ENCODE measurements at regions not wholly inside any gene's neighbourhood (a gene's known extent, or its start where the extent isn't known, plus 50 kb on each side); places are given as distances from the start of the nearest gene placed in this dataset.

DNA sequence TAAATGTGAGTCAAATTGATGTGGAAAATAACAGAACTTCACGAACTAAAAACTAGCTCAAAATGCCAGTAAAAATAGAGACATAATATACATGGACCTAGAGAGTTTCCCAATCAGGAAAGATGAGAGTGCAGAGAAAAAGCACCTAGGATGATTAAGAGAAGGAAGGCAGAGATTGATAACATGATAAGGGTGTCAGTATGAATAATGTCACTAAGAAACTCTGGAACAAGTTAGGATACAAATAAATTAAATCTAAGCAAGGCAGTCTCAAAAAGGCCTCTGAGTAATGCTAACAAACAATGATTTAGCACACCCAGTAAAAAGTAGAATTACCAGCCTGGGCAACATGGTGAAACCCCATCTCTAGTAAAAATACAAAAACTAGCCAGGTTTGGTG lies 304.7 kb upstream of the DPPA4 start:
- Histone ChIP-seq H3F3A (ENCODE audit: low read length, unreplicated experiment) (peaks cover 5% of the 10 kb centered on the region), H3K9ac (ENCODE audit: low read length) (peak overlapping the region; percentile 40), H3K4me3 (ENCODE audit: low read length) (peak overlapping the region; percentile 22; the same call in 1 of the 2 replicates), H3K4me2 (ENCODE audit: low read length) (peak overlapping the region; percentile 62), H3K79me2 (ENCODE audit: low read length) (no peaks in the 10 kb centered on the region), H2AFZ (ENCODE audit: low read length) (no peak overlapping the region), H4K20me1 (ENCODE audit: low read length) (no peaks in the 10 kb centered on the region), H3K9me2 (replicated peaks; ENCODE audit: low read length) (no peaks in the 10 kb centered on the region), H3K27ac (ENCODE audit: low read length) (peak overlapping the region; percentile 90), H3K4me1 (ENCODE audit: insufficient read depth, low read length) (peaks cover 54% of the 10 kb centered on the region), H3K36me3 (ENCODE audit: low read depth, low read length) (no peaks in the 10 kb centered on the region), H3K9me3 (ENCODE audit: low read length) (no peaks in the 10 kb centered on the region), H3K27me3 (ENCODE audit: low read length) (no peaks in the 10 kb centered on the region)
- BruUV-seq (replicated peaks) = no TSS peak
- POLR2A ChIA-PET (ENCODE audit: unreplicated experiment) = no interaction called here
- CTCF ChIA-PET = no interaction called here
- intact Hi-C loops (cut with micrococcal nuclease) = loop anchor here (5.0 kb wide), 1 partner anchor 45 kb away; no protein-coding TSS in a partner anchor
- ATAC-seq = peak; percentile 52
- TF ChIP-seq EZH2 (IDR thresholded peaks at IDR 0.05; ENCODE audit: low read length, unreplicated experiment) (no peak), EZH2phosphoT487 (IDR thresholded peaks at IDR 0.05; ENCODE audit: borderline replicate concordance, low read length) (no peak)
- TF ChIP-seq, protein P1, sequence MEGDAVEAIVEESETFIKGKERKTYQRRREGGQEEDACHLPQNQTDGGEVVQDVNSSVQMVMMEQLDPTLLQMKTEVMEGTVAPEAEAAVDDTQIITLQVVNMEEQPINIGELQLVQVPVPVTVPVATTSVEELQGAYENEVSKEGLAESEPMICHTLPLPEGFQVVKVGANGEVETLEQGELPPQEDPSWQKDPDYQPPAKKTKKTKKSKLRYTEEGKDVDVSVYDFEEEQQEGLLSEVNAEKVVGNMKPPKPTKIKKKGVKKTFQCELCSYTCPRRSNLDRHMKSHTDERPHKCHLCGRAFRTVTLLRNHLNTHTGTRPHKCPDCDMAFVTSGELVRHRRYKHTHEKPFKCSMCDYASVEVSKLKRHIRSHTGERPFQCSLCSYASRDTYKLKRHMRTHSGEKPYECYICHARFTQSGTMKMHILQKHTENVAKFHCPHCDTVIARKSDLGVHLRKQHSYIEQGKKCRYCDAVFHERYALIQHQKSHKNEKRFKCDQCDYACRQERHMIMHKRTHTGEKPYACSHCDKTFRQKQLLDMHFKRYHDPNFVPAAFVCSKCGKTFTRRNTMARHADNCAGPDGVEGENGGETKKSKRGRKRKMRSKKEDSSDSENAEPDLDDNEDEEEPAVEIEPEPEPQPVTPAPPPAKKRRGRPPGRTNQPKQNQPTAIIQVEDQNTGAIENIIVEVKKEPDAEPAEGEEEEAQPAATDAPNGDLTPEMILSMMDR (conservative IDR thresholded peaks at IDR 0.05; ENCODE audit: low read depth, low read length) = no peak
- DNase-seq = peak; percentile 81

DNA sequence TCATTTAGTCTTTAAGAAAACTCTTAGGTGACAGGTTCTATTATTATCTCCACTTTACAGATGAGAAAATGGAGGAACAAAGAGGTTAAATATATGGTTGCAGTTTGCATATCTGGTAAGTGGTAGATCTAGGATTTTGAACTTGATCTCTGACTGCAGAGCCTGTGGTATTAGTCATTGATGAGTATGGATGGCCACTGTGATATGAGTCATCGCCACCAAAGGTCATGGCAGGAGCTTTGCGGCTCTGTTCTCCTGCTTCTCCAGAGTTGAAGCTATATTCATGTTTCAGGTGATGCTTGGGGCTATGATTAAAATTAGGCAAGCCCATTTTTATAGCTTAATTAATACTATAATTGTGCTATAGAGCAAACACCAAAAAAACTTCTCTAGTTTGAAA lies 306.2 kb upstream of the DPPA4 start:
- H3K4me2 ChIP-seq (ENCODE audit: low read length) = peak overlapping the region; percentile 32
- peak overlapping the region; percentile 90 for H3K27ac ChIP-seq (ENCODE audit: low read length)
- peaks cover 54% of the 10 kb centered on the region for H3K4me1 ChIP-seq (ENCODE audit: insufficient read depth, low read length)
- H3K4me3 ChIP-seq (ENCODE audit: low read length) = no peak overlapping the region
- H3K36me3 ChIP-seq (ENCODE audit: low read depth, low read length) = no peaks in the 10 kb centered on the region
- intact Hi-C loops (cut with micrococcal nuclease) = loop anchor here (5.0 kb wide), 1 partner anchor 44 kb away; no protein-coding TSS in a partner anchor
- ChIA-PET POLR2A (ENCODE audit: unreplicated experiment) (no interaction called here), CTCF (no interaction called here)
- no TSS peak for BruUV-seq (replicated peaks)
- ATAC-seq = peak; percentile 87
- no peaks in the 10 kb centered on the region for H3K9me2 ChIP-seq (replicated peaks; ENCODE audit: low read length)
- no peaks in the 10 kb centered on the region for H4K20me1 ChIP-seq (ENCODE audit: low read length)
- peak; percentile 90 for DNase-seq
- H3F3A ChIP-seq (ENCODE audit: low read length, unreplicated experiment) = peaks cover 5% of the 10 kb centered on the region
- no peaks in the 10 kb centered on the region for H3K27me3 ChIP-seq (ENCODE audit: low read length)
- no peak overlapping the region for H2AFZ ChIP-seq (ENCODE audit: low read length)
- TF ChIP-seq, protein P1 (conservative IDR thresholded peaks at IDR 0.05; ENCODE audit: low read depth, low read length) = no peak
- TF ChIP-seq EZH2 (IDR thresholded peaks at IDR 0.05; ENCODE audit: low read length, unreplicated experiment) = no peak
- TF ChIP-seq EZH2phosphoT487 (IDR thresholded peaks at IDR 0.05; ENCODE audit: borderline replicate concordance, low read length) = no peak
- no peaks in the 10 kb centered on the region for H3K9me3 ChIP-seq (ENCODE audit: low read length)
- 0 out of 2 replicates have a peak overlapping the region, but pooled peaks have one; percentile 24 for H3K9ac ChIP-seq (ENCODE audit: low read length)
- H3K79me2 ChIP-seq (ENCODE audit: low read length) = no peaks in the 10 kb centered on the region

DNA sequence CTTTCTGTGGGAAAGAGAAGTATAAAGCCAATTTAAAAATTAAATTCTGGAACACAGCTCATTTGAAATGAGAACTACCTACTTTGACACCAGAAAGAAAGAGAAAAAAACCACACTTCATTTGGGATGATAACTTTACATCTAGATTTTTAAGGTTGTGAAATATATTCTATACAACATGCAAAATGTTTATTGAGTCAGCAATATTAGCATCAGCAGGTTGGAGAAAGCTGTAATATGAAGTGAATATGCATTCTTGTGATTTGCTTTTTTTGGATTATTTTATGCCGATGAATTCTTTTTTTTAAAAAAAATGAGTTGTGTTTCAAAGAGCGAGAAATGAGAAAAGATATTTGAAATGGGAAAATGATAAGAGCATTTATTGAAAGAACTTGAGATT lies 307.0 kb upstream of the DPPA4 start:
- Histone ChIP-seq H3K9ac (ENCODE audit: low read length) (peak overlapping the region; percentile 24; the same call in 1 of the 2 replicates), H3K27ac (ENCODE audit: low read length) (peak overlapping the region; percentile 77), H3K4me3 (ENCODE audit: low read length) (no peak overlapping the region), H4K20me1 (ENCODE audit: low read length) (no peaks in the 10 kb centered on the region), H3K9me2 (replicated peaks; ENCODE audit: low read length) (no peaks in the 10 kb centered on the region), H3F3A (ENCODE audit: low read length, unreplicated experiment) (peaks cover 5% of the 10 kb centered on the region), H3K4me2 (ENCODE audit: low read length) (peak overlapping the region; percentile 32; the same call in 1 of the 2 replicates), H3K27me3 (ENCODE audit: low read length) (no peaks in the 10 kb centered on the region), H3K79me2 (ENCODE audit: low read length) (no peaks in the 10 kb centered on the region), H3K36me3 (ENCODE audit: low read depth, low read length) (no peaks in the 10 kb centered on the region), H3K4me1 (ENCODE audit: insufficient read depth, low read length) (peaks cover 54% of the 10 kb centered on the region), H2AFZ (ENCODE audit: low read length) (no peak overlapping the region), H3K9me3 (ENCODE audit: low read length) (no peaks in the 10 kb centered on the region)
- ATAC-seq (no peak), DNase-seq (no peak)
- TF ChIP-seq, protein P1 (conservative IDR thresholded peaks at IDR 0.05; ENCODE audit: low read depth, low read length) = no peak
- TF ChIP-seq EZH2 (IDR thresholded peaks at IDR 0.05; ENCODE audit: low read length, unreplicated experiment) (no peak), EZH2phosphoT487 (IDR thresholded peaks at IDR 0.05; ENCODE audit: borderline replicate concordance, low read length) (no peak)
- intact Hi-C loops (cut with micrococcal nuclease) = loop anchor here (5.0 kb wide), 1 partner anchor 43 kb away; no protein-coding TSS in a partner anchor
- no TSS peak for BruUV-seq (replicated peaks)
- ChIA-PET POLR2A (ENCODE audit: unreplicated experiment) (no interaction called here), CTCF (no interaction called here)

Measured in PC-3 (cell line).